Amniotic epithelial cell (primary cell): ENCODE measurements at regions not wholly inside any gene's neighbourhood (a gene's known extent, or its start where the extent isn't known, plus 50 kb on each side); places are given as distances from the start of the nearest gene placed in this dataset.
"Not testable (repeated sequence)": the region's sequence is repeated elsewhere in the genome, so short reads cannot be mapped to it uniquely, and the experiment has no call there.

Experiments
- DNase-seq: peaks from one replicate; pipeline ENCODE4 v3.0.0-alpha.2; 2010; ENCODE audit warnings: low read depth

GRCh38 chr16:15307184-15307583 lies 70.9 kb downstream of the NPIPA5 start:
- not testable (repeated sequence) for DNase-seq

- peak; percentile 8 for DNase-seq
Observed at GRCh38 chr16:15305889-15306288, 72.2 kb downstream of the NPIPA5 start.

- DNase-seq, result not testable (repeated sequence)
Observed at GRCh38 chr16:15303667-15304324, 74.3 kb downstream of the NPIPA5 start.

- not testable (repeated sequence) for DNase-seq
Observed at GRCh38 chr16:15297104-15297503, 81.0 kb downstream of the NPIPA5 start.

- not testable (repeated sequence) for DNase-seq
Observed at GRCh38 chr16:15274796-15275195, 103.3 kb downstream of the NPIPA5 start.

- not testable (repeated sequence) for DNase-seq
Observed at GRCh38 chr16:15273964-15274363, 104.1 kb downstream of the NPIPA5 start.

- not testable (repeated sequence) for DNase-seq
Observed at GRCh38 chr16:15266941-15267340, 111.2 kb downstream of the NPIPA5 start.

GRCh38 chr16:15262212-15262611 lies 115.9 kb downstream of the NPIPA5 start:
- not testable (repeated sequence) for DNase-seq

GRCh38 chr16:15247971-15248370 lies 130.1 kb downstream of the NPIPA5 start:
- not testable (repeated sequence) for DNase-seq

- DNase-seq, result not testable (repeated sequence)
Observed at GRCh38 chr16:15236674-15237323, 141.3 kb downstream of the NPIPA5 start.

GRCh38 chr16:15235140-15235539 lies 141.1 kb upstream of the RRN3 start:
- not testable (repeated sequence) for DNase-seq

GRCh38 chr16:15234702-15235101 lies 140.6 kb upstream of the RRN3 start:
- not testable (repeated sequence) for DNase-seq

GRCh38 chr16:15230432-15230831 lies 136.4 kb upstream of the RRN3 start:
- not testable (repeated sequence) for DNase-seq

GRCh38 chr16:15229661-15230060 lies 135.6 kb upstream of the RRN3 start:
- not testable (repeated sequence) for DNase-seq

GRCh38 chr16:15224651-15225050 lies 130.6 kb upstream of the RRN3 start:
- DNase-seq, result not testable (repeated sequence)

- DNase-seq, result not testable (repeated sequence)
Observed at GRCh38 chr16:15223398-15223797, 129.3 kb upstream of the RRN3 start.

GRCh38 chr16:15219679-15220615 lies 125.9 kb upstream of the RRN3 start:
- DNase-seq, result not testable (repeated sequence)

GRCh38 chr16:15218856-15219500 lies 124.9 kb upstream of the RRN3 start:
- DNase-seq, result not testable (repeated sequence)

- DNase-seq, result peak; percentile 13
Observed at GRCh38 chr16:15207202-15207981, 113.3 kb upstream of the RRN3 start.

GRCh38 chr16:15206439-15206838 lies 112.4 kb upstream of the RRN3 start:
- DNase-seq, result not testable (repeated sequence)

- DNase-seq, result not testable (repeated sequence)
Observed at GRCh38 chr16:15205939-15206338, 111.9 kb upstream of the RRN3 start.
